ENCODE measurements at regions not wholly inside any gene's neighbourhood (a gene's known extent, or its start where the extent isn't known, plus 50 kb on each side); places are given as distances from the start of the nearest gene placed in this dataset.

DNA sequence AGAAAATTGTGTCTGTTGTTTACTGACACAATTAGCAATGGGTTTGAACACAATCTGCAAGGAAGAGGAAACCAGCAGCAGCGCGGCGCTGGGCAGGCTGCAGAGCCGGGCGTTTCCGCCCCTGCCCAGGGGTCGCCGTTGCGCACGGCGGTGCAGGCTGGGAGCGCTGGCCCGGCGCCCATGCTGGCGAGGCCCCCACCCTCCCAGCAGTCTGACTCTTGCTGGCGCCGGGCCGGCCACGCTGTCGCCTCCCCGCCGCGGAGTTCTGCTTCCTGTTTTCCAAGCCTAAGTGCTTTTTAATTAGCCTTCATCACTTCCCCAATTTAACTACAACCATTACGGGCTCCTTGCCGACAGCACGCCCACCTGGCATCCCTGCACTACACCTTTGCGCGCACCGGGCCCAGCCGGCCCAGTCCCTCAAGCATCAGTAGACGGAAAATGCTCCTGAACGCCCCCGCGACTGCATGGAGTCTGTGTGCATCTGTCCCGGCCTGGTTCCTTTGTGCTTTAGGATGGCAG lies 212.1 kb downstream of the GXYLT1 start:
- Histone ChIP-seq H3K27me3 (replicated peaks; ENCODE audit: insufficient read depth) (no peaks in the 10 kb centered on the region), H3K9me3 (no peaks in the 10 kb centered on the region), H3K36me3 (no peaks in the 10 kb centered on the region), H3K4me1 (ENCODE audit: control insufficient read depth in 1 of 2, low read depth in 2 of 2) (peaks cover 0 to 32% of the 10 kb centered on the region in 2 donors), H3K27ac (peak overlapping the region; percentile 56 to 60), H3K4me3 (peak overlapping the region; percentile 78)
- TF ChIP-seq, protein P1, sequence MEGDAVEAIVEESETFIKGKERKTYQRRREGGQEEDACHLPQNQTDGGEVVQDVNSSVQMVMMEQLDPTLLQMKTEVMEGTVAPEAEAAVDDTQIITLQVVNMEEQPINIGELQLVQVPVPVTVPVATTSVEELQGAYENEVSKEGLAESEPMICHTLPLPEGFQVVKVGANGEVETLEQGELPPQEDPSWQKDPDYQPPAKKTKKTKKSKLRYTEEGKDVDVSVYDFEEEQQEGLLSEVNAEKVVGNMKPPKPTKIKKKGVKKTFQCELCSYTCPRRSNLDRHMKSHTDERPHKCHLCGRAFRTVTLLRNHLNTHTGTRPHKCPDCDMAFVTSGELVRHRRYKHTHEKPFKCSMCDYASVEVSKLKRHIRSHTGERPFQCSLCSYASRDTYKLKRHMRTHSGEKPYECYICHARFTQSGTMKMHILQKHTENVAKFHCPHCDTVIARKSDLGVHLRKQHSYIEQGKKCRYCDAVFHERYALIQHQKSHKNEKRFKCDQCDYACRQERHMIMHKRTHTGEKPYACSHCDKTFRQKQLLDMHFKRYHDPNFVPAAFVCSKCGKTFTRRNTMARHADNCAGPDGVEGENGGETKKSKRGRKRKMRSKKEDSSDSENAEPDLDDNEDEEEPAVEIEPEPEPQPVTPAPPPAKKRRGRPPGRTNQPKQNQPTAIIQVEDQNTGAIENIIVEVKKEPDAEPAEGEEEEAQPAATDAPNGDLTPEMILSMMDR (IDR thresholded peaks at IDR 0.05) = no peak
- ATAC-seq (ENCODE audit: insufficient number of reproducible peaks, low FRiP score, low read depth) (no peak), DNase-seq (ENCODE audit: low spot score) (no peak)

DNA sequence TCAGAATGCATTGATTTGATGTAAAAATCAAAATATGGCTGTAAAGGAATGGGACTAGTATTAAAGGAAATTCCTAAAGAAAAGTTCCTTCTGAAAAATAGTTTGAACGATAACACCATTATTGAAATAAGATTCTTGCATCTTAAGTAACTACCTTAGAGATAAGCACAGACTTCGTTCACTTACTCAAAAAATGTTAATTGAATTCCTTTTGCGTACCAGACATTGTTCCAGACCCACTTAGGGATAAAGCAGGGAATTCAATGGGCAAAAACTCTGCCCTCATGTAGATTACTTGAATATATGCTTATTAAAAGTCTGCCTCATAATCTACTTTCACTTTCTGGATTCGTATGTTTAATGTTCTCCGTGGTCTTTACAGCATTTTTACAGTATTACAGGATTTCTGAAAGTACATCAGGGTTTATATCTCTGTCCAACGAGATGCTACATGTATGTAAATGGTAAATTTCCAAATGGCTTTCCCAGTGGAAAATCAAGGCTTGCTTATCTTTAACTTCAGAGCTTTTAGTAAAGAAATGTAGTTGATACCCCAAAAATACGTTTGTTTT lies 213.7 kb downstream of the GXYLT1 start:
- peak overlapping the region; percentile 16 to 38 for H3K27ac ChIP-seq
- H3K36me3 ChIP-seq = no peaks in the 10 kb centered on the region
- DNase-seq (ENCODE audit: low spot score) (no peak), ATAC-seq (ENCODE audit: insufficient number of reproducible peaks, low FRiP score, low read depth) (no peak)
- H3K4me3 ChIP-seq = peak overlapping the region; percentile 62
- peaks cover 0 to 30% of the 10 kb centered on the region in 2 donors for H3K4me1 ChIP-seq (ENCODE audit: control insufficient read depth in 1 of 2, low read depth in 2 of 2)
- TF ChIP-seq, protein P1 (IDR thresholded peaks at IDR 0.05) = no peak
- no peaks in the 10 kb centered on the region for H3K9me3 ChIP-seq
- no peaks in the 10 kb centered on the region for H3K27me3 ChIP-seq (replicated peaks; ENCODE audit: insufficient read depth)

DNA sequence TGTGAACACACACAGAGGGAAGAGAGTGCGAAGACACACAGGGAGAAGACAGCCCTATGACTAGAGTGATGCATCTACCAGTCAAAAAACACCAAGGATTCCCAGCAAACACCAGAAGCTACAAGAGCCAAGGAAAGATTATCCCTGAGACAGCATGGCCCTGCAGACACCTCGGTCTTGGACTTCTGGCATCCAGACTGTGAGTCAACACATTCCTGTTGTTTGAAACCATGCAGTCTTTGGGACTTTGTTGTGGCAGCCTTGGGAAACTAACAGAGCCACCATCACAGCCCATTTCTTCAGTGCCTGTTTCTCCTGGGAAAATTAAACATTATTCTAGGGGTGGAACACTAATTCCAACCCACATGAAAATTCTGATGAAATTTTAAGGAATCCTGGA lies 220.6 kb downstream of the GXYLT1 start:
- Histone ChIP-seq H3K9me3 (no peaks in the 10 kb centered on the region), H3K36me3 (no peaks in the 10 kb centered on the region), H3K27ac (peak overlapping the region; percentile 56 to 61), H3K4me3 (no peak overlapping the region), H3K4me1 (ENCODE audit: control insufficient read depth in 1 of 2, low read depth in 2 of 2) (peaks cover 4 to 11% of the 10 kb centered on the region in 2 donors), H3K27me3 (replicated peaks; ENCODE audit: insufficient read depth) (no peaks in the 10 kb centered on the region)
- no peak for ATAC-seq (ENCODE audit: insufficient number of reproducible peaks, low FRiP score, low read depth)
- TF ChIP-seq, protein P1 (IDR thresholded peaks at IDR 0.05) = no peak
- no peak for DNase-seq (ENCODE audit: low spot score)

DNA sequence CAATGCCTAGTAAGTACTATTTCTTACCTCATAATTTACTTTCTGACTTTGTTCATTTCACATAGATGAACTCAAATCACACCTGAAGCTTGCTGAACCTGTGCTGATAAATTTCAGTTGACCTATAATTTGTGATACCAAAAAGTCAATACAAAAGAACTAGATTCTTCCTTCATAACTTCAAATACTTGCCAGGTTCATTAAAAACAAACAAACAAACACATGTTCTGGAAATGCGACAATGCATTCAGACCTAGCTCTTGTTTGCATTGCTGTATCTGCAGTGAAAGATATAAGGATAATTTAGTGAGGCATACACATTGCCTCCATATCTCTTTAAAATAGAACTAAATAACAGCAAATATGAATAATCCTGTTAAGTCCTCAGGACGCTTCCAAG lies 221.3 kb downstream of the GXYLT1 start:
- Histone ChIP-seq H3K27me3 (replicated peaks; ENCODE audit: insufficient read depth) (no peaks in the 10 kb centered on the region), H3K9me3 (no peaks in the 10 kb centered on the region), H3K36me3 (no peaks in the 10 kb centered on the region), H3K4me1 (ENCODE audit: control insufficient read depth in 1 of 2, low read depth in 2 of 2) (peaks cover 4 to 17% of the 10 kb centered on the region in 2 donors), H3K27ac (peak overlapping the region in 1 of 2 donors; percentile 61), H3K4me3 (no peak overlapping the region)
- no peak for DNase-seq (ENCODE audit: low spot score)
- no peak for ATAC-seq (ENCODE audit: insufficient number of reproducible peaks, low FRiP score, low read depth)
- TF ChIP-seq, protein P1 (IDR thresholded peaks at IDR 0.05) = no peak

DNA sequence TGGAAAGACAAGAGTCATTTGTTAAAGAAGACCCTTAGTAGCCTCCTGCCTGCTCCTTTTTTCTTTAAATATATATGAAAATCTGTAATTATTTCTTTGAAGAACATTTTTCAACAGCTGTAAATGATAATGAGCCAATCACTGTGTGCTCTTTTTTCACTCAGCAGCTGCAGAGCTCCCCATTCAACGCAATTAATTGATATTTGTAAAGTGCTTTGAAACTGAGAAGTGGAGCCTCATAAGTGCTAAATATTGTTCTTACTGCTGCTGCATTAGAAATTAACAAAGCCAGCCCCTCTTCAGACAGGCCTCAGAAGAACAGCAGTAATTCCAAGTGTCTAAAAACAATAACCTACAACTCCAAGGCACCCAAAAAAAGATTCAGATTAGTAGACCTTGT lies 224.3 kb downstream of the GXYLT1 start:
- DNase-seq (ENCODE audit: low spot score) (no peak), ATAC-seq (ENCODE audit: insufficient number of reproducible peaks, low FRiP score, low read depth) (no peak)
- TF ChIP-seq, protein P1 (IDR thresholded peaks at IDR 0.05) = no peak

More for the DNA sequence above, 224.3 kb downstream of the GXYLT1 start:
- H3K4me3 ChIP-seq = no peak overlapping the region
- H3K27me3 ChIP-seq (replicated peaks; ENCODE audit: insufficient read depth) = no peaks in the 10 kb centered on the region
- H3K9me3 ChIP-seq = no peaks in the 10 kb centered on the region
- no peaks in the 10 kb centered on the region for H3K36me3 ChIP-seq
- peaks cover 4 to 29% of the 10 kb centered on the region in 2 donors for H3K4me1 ChIP-seq (ENCODE audit: control insufficient read depth in 1 of 2, low read depth in 2 of 2)
- no peak overlapping the region for H3K27ac ChIP-seq
